Fibroblast of villous mesenchyme (primary cell): ENCODE measurements at regions not wholly inside any gene's neighbourhood (a gene's known extent, or its start where the extent isn't known, plus 50 kb on each side); places are given as distances from the start of the nearest gene placed in this dataset.

Experiments
- DNase-seq: peaks from one replicate; pipeline ENCODE4 v3.0.0-alpha.2; 2010; ENCODE audit warnings: low read depth
- H3K4me3 ChIP-seq: 2 replicates; pipeline ENCODE4 v1.5.1; 2011; ENCODE audit warnings: low read depth, mild to moderate bottlenecking, low read length
- TF ChIP-seq, protein P1 (sequence below): IDR thresholded peaks from 2 replicates; pipeline ENCODE4 v1.5.1; 2012; ENCODE audit warnings: low read depth, mild to moderate bottlenecking, low read length; ENCODE audit not compliant: insufficient read depth

- no peak overlapping the region for H3K4me3 ChIP-seq
- TF ChIP-seq, protein P1, sequence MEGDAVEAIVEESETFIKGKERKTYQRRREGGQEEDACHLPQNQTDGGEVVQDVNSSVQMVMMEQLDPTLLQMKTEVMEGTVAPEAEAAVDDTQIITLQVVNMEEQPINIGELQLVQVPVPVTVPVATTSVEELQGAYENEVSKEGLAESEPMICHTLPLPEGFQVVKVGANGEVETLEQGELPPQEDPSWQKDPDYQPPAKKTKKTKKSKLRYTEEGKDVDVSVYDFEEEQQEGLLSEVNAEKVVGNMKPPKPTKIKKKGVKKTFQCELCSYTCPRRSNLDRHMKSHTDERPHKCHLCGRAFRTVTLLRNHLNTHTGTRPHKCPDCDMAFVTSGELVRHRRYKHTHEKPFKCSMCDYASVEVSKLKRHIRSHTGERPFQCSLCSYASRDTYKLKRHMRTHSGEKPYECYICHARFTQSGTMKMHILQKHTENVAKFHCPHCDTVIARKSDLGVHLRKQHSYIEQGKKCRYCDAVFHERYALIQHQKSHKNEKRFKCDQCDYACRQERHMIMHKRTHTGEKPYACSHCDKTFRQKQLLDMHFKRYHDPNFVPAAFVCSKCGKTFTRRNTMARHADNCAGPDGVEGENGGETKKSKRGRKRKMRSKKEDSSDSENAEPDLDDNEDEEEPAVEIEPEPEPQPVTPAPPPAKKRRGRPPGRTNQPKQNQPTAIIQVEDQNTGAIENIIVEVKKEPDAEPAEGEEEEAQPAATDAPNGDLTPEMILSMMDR = no peak
- DNase-seq = peak; percentile 36
These were observed 185.2 kb downstream of the SKIDA1 start for GRCh38 chr10:21340331-21340730.

GRCh38 chr10:21337171-21337792 lies 188.2 kb downstream of the SKIDA1 start:
- DNase-seq = no peak
- H3K4me3 ChIP-seq = no peak overlapping the region
- TF ChIP-seq, protein P1 = no peak

DNA sequence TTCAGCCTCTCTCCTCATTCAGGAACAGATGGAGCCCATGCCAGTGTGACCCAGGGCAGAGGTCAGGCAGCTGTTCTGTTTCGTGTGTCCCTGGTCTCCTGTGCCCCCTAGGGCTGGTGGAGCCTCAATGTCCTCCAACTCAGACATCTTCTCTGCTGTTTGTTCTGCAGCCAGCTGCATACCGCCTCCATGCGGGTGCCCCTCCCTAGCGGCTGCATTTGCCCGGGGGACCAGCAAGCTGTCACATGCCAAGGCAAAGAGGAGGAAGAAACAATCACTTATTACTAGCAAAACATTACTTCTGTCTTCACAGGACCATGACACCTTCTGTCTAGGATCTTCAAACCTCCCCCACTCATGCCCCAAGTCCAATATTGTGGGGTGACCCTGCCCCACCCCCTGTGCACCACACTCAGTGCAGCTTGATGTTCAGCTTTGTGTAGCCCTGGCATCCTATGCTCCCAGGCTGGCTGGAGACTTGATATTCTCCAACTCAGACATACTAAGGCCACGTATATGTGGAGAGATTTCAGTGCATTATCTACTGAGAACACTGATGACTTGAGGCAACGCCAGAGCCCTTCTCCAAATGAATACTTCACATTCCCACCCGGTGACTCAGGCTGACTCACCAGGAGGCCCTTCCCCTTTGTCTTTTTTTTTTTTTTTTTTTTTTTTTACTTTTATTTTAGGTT lies 188.9 kb downstream of the SKIDA1 start:
- TF ChIP-seq, protein P1 = no peak
- no peak overlapping the region for H3K4me3 ChIP-seq
- peak; percentile 95 for DNase-seq

DNA sequence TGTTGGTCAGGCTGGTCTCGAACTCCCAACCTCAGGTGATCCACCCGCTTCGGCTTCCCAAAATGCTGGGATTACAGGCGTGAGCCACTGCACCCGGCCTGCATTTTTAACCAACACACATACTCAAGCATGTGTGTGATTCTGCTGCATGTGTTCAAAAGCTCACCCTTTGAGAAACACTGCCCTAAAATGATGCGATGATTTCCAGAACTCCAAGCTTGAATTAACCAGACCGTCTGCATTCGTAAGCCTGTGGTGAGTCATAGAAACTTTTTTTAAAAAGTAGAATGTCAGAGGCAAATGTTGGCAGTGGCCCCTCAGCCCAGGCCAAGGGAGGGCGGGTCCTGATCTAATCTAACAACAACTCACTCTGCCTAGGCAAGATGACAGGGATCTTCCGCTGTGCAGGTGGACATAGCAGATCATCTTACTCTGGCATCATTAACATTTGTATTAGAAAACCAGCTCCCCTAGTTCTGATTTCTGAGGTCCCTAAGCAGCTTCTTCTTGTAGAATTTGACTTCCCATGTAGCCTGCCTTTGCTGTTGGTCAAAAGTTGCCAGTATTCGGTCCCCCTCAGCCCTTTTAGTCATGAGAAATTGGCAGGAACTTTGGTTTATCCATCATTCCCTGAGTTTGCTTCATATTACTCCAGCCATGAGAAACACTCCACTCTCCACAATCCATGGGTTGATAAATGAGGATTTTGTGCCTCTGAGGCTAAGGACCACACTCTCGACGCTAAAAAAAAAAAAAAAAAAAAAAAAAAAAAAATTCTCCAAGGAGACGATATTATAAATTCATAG lies 190.4 kb downstream of the SKIDA1 start:
- H3K4me3 ChIP-seq = no peak overlapping the region
- TF ChIP-seq, protein P1 = no peak
- DNase-seq = peak; percentile 95

GRCh38 chr10:21330628-21331020 lies 194.9 kb downstream of the SKIDA1 start:
- no peak for DNase-seq
- no peak overlapping the region for H3K4me3 ChIP-seq
- TF ChIP-seq, protein P1 = no peak

GRCh38 chr10:21329995-21330627 lies 195.4 kb downstream of the SKIDA1 start:
- TF ChIP-seq, protein P1 = no peak
- peak; percentile 91 for DNase-seq
- no peak overlapping the region for H3K4me3 ChIP-seq
